PC-9 (cell line): ENCODE measurements at regions not wholly inside any gene's neighbourhood (a gene's known extent, or its start where the extent isn't known, plus 50 kb on each side); places are given as distances from the start of the nearest gene placed in this dataset.
"Not testable (repeated sequence)": the region's sequence is repeated elsewhere in the genome, so short reads cannot be mapped to it uniquely, and the experiment has no call there.

ENCODE experiments used
- EZH2 ChIP-seq: fragments of 200-600 bp; sonication (generic); IDR thresholded peaks from 2 replicates; pipeline ENCODE4 v1.8.0; 2017; ENCODE audit warnings: antibody characterized with exemption, low read depth
- TF ChIP-seq, protein P1 (sequence below): fragments of 200-600 bp; sonication (generic); conservative IDR thresholded peaks from 2 replicates; pipeline ENCODE4 v1.6.1; 2017; ENCODE audit warnings: mixed run types, antibody characterized with exemption, mild to moderate bottlenecking, moderate library complexity

DNA sequence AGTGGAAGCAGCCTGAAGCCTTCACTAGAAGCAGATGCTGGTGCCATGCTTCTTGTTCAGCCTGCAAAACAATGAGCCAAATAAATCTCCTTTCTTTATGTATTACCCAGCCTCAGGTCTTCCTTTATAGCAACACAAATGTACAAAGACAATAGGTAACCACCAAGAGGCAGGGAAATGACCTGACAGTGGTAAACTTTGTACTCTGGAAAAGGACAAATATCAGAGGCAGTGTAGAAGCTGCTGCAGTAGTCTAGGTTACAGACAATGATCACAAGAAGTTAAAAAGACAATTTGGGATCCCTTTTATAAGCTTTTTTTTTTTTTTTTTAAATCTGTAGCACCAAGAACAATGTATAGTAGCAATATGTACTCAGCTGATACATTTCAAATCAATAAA lies 76.7 kb upstream of the POMZP3 start:
- not testable (repeated sequence) for TF ChIP-seq EZH2
- TF ChIP-seq, protein P1, sequence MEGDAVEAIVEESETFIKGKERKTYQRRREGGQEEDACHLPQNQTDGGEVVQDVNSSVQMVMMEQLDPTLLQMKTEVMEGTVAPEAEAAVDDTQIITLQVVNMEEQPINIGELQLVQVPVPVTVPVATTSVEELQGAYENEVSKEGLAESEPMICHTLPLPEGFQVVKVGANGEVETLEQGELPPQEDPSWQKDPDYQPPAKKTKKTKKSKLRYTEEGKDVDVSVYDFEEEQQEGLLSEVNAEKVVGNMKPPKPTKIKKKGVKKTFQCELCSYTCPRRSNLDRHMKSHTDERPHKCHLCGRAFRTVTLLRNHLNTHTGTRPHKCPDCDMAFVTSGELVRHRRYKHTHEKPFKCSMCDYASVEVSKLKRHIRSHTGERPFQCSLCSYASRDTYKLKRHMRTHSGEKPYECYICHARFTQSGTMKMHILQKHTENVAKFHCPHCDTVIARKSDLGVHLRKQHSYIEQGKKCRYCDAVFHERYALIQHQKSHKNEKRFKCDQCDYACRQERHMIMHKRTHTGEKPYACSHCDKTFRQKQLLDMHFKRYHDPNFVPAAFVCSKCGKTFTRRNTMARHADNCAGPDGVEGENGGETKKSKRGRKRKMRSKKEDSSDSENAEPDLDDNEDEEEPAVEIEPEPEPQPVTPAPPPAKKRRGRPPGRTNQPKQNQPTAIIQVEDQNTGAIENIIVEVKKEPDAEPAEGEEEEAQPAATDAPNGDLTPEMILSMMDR, result not testable (repeated sequence)
